MM.1S (cell line): ENCODE measurements at regions not wholly inside any gene's neighbourhood (a gene's known extent, or its start where the extent isn't known, plus 50 kb on each side); places are given as distances from the start of the nearest gene placed in this dataset.

Source experiments
- DNase-seq: peaks from one replicate; pipeline ENCODE4 v3.0.0-alpha.2; 2015
- H2AFZ ChIP-seq: fragments of 300-600 bp; sonication (generic); 2 replicates; pipeline ENCODE4 v1.6.0; 2016; ENCODE audit warnings: antibody characterized with exemption, low read length
- H3F3A ChIP-seq: fragments of 300-600 bp; sonication (generic); 2 replicates; pipeline ENCODE4 v1.6.1; 2016; ENCODE audit warnings: mild to moderate bottlenecking, antibody characterized with exemption, low read length, moderate library complexity, mixed read lengths; ENCODE audit not compliant: insufficient read depth
- H3K27ac ChIP-seq: fragments of 300-600 bp; sonication (generic); 2 replicates; pipeline ENCODE4 v1.5.1; 2016; ENCODE audit warnings: mild to moderate bottlenecking, low read length
- H3K27me3 ChIP-seq: fragments of 300-600 bp; sonication (generic); replicated peaks from 2 replicates; pipeline ENCODE4 v1.6.0; 2016; ENCODE audit warnings: low read length; ENCODE audit not compliant: insufficient read depth
- H3K36me3 ChIP-seq: fragments of 300-600 bp; sonication (generic); replicated peaks from 2 replicates; pipeline ENCODE4 v1.6.1; 2016; ENCODE audit warnings: mild to moderate bottlenecking, low read length, mixed read lengths; ENCODE audit not compliant: insufficient read depth
- H3K4me1 ChIP-seq: fragments of 300-600 bp; sonication (generic); 2 replicates; pipeline ENCODE4 v1.6.1; 2016; ENCODE audit warnings: low read length, mixed read lengths
- H3K4me2 ChIP-seq: fragments of 300-600 bp; sonication (generic); 2 replicates; pipeline ENCODE4 v1.6.0; 2016; ENCODE audit warnings: low read depth, low read length
- H3K4me3 ChIP-seq: fragments of 300-600 bp; sonication (generic); 2 replicates; pipeline ENCODE4 v1.5.1; 2016; ENCODE audit warnings: low read length, mixed read lengths
- H3K79me2 ChIP-seq: fragments of 300-600 bp; sonication (generic); 2 replicates; pipeline ENCODE4 v1.6.1; 2016; ENCODE audit warnings: mixed run types, low read length, mixed read lengths
- H3K9ac ChIP-seq: fragments of 300-600 bp; sonication (generic); 2 replicates; pipeline ENCODE4 v1.6.1; 2016; ENCODE audit warnings: low read length, mixed read lengths
- H3K9me2 ChIP-seq: fragments of 300-600 bp; sonication (generic); replicated peaks from 2 replicates; pipeline ENCODE4 v1.6.1; 2016; ENCODE audit warnings: mild to moderate bottlenecking, low read length, mixed read lengths; ENCODE audit not compliant: insufficient read depth
- H3K9me3 ChIP-seq: fragments of 300-600 bp; sonication (generic); replicated peaks from 2 replicates; pipeline ENCODE4 v1.6.1; 2016; ENCODE audit warnings: mild to moderate bottlenecking, low read length, mixed read lengths; ENCODE audit not compliant: insufficient read depth
- H4K20me1 ChIP-seq: fragments of 300-600 bp; sonication (generic); 2 replicates; pipeline ENCODE4 v1.6.1; 2016; ENCODE audit warnings: mild to moderate bottlenecking, low read length, moderate library complexity, mixed read lengths; ENCODE audit not compliant: insufficient read depth
- EZH2 ChIP-seq: fragments of 300-600 bp; sonication (generic); optimal IDR thresholded peaks from 2 replicates; pipeline ENCODE3; 2017; ENCODE audit warnings: low read depth, mild to moderate bottlenecking, antibody characterized with exemption, low read length, mixed read lengths
- EZH2phosphoT487 ChIP-seq: fragments of 300-600 bp; sonication (generic); IDR thresholded peaks from 2 replicates; pipeline ENCODE4 v1.6.1; 2018; ENCODE audit warnings: antibody characterized with exemption, low read length
- TF ChIP-seq, protein P1 (sequence below): fragments of 300-600 bp; sonication (generic); IDR thresholded peaks from 2 replicates; pipeline ENCODE4 v1.5.1; 2016; ENCODE audit warnings: antibody characterized with exemption, low read length, mixed read lengths

DNA sequence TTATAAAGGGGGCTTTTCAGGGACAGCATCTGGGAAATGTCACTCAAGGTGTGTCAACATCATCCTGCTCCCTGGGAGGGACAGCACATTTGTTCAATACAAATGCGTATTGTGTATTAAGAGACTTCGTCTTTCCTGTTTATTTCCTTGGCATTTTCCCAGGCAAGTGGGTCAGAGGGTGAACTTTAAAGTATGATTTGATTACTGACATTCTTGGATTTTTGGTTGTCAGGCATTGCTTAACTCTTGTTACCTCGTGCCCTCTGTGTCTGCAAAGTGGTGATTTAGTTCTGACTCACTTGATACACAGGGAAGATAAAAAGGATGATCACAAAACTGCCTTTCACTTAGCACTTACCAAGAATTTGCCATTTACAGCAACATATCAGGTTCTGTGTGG, 292.7 kb downstream of the SUCLA2 start:
- Histone ChIP-seq H2AFZ (no peak overlapping the region), H3K4me3 (no peak overlapping the region), H3F3A (no peaks in the 10 kb centered on the region), H3K4me2 (no peak overlapping the region), H3K36me3 (no peaks in the 10 kb centered on the region), H3K27ac (no peak overlapping the region), H3K9me3 (no peaks in the 10 kb centered on the region), H3K9me2 (no peaks in the 10 kb centered on the region), H3K27me3 (no peaks in the 10 kb centered on the region), H3K79me2 (no peaks in the 10 kb centered on the region), H4K20me1 (no peaks in the 10 kb centered on the region), H3K4me1 (peaks cover 12% of the 10 kb centered on the region; the same call in 1 of the 2 replicates), H3K9ac (no peak overlapping the region)
- DNase-seq, result no peak
- TF ChIP-seq, protein P1, sequence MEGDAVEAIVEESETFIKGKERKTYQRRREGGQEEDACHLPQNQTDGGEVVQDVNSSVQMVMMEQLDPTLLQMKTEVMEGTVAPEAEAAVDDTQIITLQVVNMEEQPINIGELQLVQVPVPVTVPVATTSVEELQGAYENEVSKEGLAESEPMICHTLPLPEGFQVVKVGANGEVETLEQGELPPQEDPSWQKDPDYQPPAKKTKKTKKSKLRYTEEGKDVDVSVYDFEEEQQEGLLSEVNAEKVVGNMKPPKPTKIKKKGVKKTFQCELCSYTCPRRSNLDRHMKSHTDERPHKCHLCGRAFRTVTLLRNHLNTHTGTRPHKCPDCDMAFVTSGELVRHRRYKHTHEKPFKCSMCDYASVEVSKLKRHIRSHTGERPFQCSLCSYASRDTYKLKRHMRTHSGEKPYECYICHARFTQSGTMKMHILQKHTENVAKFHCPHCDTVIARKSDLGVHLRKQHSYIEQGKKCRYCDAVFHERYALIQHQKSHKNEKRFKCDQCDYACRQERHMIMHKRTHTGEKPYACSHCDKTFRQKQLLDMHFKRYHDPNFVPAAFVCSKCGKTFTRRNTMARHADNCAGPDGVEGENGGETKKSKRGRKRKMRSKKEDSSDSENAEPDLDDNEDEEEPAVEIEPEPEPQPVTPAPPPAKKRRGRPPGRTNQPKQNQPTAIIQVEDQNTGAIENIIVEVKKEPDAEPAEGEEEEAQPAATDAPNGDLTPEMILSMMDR, result no peak
- TF ChIP-seq EZH2 (no peak), EZH2phosphoT487 (no peak)

DNA sequence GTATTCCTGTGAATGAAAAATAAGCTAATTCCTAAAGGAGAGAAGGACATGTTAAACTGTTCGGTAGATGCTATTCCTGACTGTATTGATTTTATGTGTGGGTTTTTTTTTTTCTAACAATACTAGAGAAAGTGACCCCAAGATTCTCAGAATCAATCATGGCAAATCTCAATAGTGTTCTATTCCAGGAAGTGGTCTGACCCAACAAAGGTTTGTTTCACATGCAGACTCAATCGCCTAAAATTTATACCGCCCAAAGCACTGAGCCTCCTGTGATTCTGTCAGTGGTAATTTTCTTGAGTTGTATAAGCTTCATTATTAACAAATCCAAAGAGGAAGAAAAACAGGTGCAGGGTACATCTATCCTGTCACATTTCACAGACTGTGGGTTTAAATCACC, 293.7 kb downstream of the SUCLA2 start:
- H3K4me2 ChIP-seq, result no peak overlapping the region
- no peaks in the 10 kb centered on the region for H3K36me3 ChIP-seq
- no peak overlapping the region for H3K27ac ChIP-seq
- H3K27me3 ChIP-seq, result no peaks in the 10 kb centered on the region
- no peaks in the 10 kb centered on the region for H3K79me2 ChIP-seq
- TF ChIP-seq, protein P1, result no peak
- TF ChIP-seq EZH2, result no peak
- no peak for TF ChIP-seq EZH2phosphoT487
- H3F3A ChIP-seq, result no peaks in the 10 kb centered on the region
- H3K4me1 ChIP-seq, result peaks cover 12% of the 10 kb centered on the region; the same call in 1 of the 2 replicates
- H3K9ac ChIP-seq, result no peak overlapping the region
- H2AFZ ChIP-seq, result no peak overlapping the region
- no peak overlapping the region for H3K4me3 ChIP-seq
- H3K9me2 ChIP-seq, result no peaks in the 10 kb centered on the region
- H4K20me1 ChIP-seq, result no peaks in the 10 kb centered on the region
- H3K9me3 ChIP-seq, result no peaks in the 10 kb centered on the region
- no peak for DNase-seq

DNA sequence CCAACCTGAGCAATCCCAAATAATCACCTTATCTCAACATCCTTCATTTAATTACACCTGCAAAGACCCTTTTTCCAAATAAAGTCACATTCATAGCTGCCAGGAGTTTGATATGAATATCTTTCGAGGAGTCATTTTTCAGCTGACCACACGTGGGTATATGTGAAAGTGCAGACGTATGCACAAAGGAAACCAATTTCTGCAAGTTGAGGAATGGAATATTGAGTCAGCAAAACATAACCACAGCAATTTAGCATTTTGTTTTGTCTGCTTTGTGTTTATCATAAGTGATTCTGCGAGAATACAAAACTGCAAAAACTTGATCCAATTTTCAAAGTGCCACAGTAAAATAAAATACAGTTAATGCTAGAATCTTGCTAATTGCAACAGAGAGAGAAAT, 295.9 kb downstream of the SUCLA2 start:
- H3K36me3 ChIP-seq, result no peaks in the 10 kb centered on the region
- no peak overlapping the region for H2AFZ ChIP-seq
- no peak for TF ChIP-seq EZH2
- TF ChIP-seq, protein P1, result no peak
- TF ChIP-seq EZH2phosphoT487, result no peak
- H3K27me3 ChIP-seq, result no peaks in the 10 kb centered on the region
- H3K9ac ChIP-seq, result no peak overlapping the region
- no peak overlapping the region for H3K4me3 ChIP-seq
- no peaks in the 10 kb centered on the region for H3K9me3 ChIP-seq
- DNase-seq, result peak; percentile 59
- no peaks in the 10 kb centered on the region for H3F3A ChIP-seq
- no peak overlapping the region for H3K27ac ChIP-seq
- H3K4me2 ChIP-seq, result peak overlapping the region; percentile 24; the same call in 1 of the 2 replicates
- H3K79me2 ChIP-seq, result no peaks in the 10 kb centered on the region
- H3K4me1 ChIP-seq, result peaks cover 12% of the 10 kb centered on the region; the same call in 1 of the 2 replicates
- no peaks in the 10 kb centered on the region for H4K20me1 ChIP-seq
- H3K9me2 ChIP-seq, result no peaks in the 10 kb centered on the region

DNA sequence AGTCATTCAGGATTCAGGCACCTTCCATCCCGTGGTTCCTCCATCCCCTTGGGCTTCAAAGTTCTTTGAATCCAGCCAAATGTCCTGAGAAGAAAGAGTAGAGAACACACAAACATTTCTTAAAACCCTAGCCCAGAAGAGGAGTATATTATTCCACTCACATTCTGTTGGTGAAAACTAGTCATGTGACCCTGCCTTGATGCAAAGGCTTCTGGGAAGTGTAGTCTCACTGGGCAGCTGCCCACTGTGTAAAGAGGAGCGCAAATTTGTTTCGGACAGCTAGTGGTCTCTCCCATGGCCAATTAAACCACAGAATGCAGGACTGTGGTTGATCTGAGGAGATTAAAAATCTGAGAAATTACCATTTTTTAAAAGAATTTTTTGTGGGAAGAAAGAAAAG, 304.4 kb downstream of the SUCLA2 start:
- no peak overlapping the region for H3K4me3 ChIP-seq
- H2AFZ ChIP-seq, result no peak overlapping the region
- no peak for DNase-seq
- H3F3A ChIP-seq, result no peaks in the 10 kb centered on the region
- H3K27ac ChIP-seq, result no peak overlapping the region
- H3K36me3 ChIP-seq, result no peaks in the 10 kb centered on the region
- H3K9me3 ChIP-seq, result no peaks in the 10 kb centered on the region
- H3K9me2 ChIP-seq, result no peaks in the 10 kb centered on the region
- H3K27me3 ChIP-seq, result no peaks in the 10 kb centered on the region
- TF ChIP-seq, protein P1, result no peak
- TF ChIP-seq EZH2 (no peak), EZH2phosphoT487 (no peak)
- H3K9ac ChIP-seq, result no peak overlapping the region
- no peaks in the 10 kb centered on the region for H4K20me1 ChIP-seq
- no peaks in the 10 kb centered on the region for H3K79me2 ChIP-seq
- H3K4me2 ChIP-seq, result no peak overlapping the region
- H3K4me1 ChIP-seq, result no peaks in the 10 kb centered on the region
